HFFc6 (cell line): ENCODE measurements at regions not wholly inside any gene's neighbourhood (a gene's known extent, or its start where the extent isn't known, plus 50 kb on each side); places are given as distances from the start of the nearest gene placed in this dataset.

ENCODE experiments used
- DNase-seq: peaks from one replicate; pipeline ENCODE4 v3.0.0-alpha.2; 2018
- H3K27ac Mint-ChIP-seq: 2 replicates; pipeline ENCODE4 v1.8.0; 2020; ENCODE audit warnings: mild to moderate bottlenecking, mixed read lengths
- H3K27me3 Mint-ChIP-seq: 2 replicates; pipeline ENCODE4 v1.8.0; 2021; ENCODE audit warnings: mild to moderate bottlenecking, moderate library complexity, mixed read lengths; ENCODE audit not compliant: insufficient read depth
- H3K36me3 Mint-ChIP-seq: 2 replicates; pipeline ENCODE4 v1.8.0; 2021; ENCODE audit warnings: low read depth, mixed read lengths
- H3K4me1 Mint-ChIP-seq: 2 replicates; pipeline ENCODE4 v1.8.0; 2020; ENCODE audit warnings: low read depth, mixed read lengths
- H3K4me3 Mint-ChIP-seq: 2 replicates; pipeline ENCODE4 v1.8.0; 2020; ENCODE audit warnings: mild to moderate bottlenecking, moderate library complexity, mixed read lengths
- H3K9me3 Mint-ChIP-seq: 2 replicates; pipeline ENCODE4 v1.8.0; 2020; ENCODE audit warnings: mild to moderate bottlenecking, mixed read lengths
- CTCF ChIP-seq: fragments of 200-600 bp; sonication (generic); IDR thresholded peaks from 2 replicates; pipeline ENCODE4 v1.5.0; 2021; ENCODE audit warnings: antibody characterized with exemption, mild to moderate bottlenecking

DNA sequence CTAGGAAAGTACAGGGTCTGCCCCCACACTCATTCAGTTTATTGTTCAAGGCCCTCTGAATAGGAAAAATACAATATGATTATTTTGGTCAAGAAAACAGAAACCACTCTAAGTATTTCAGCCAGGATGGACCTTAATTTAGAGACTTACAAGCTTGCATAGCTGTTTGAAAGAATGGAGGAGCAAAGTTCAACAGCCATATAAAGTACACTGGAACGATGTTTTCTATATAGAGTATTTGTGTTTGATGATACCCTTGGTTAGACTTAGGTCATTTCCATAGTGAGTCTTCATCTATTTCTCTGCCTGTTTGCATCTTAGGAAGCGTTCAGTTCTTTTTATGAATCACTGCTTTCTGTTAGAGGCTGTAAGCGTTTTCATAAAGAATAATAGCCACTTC, 366.2 kb downstream of the NUP35 start:
- no peak for TF ChIP-seq CTCF
- Mint-ChIP-seq H3K27ac (no peak overlapping the region), H3K27me3 (no peaks in the 10 kb centered on the region; the same call in 1 of the 2 replicates), H3K4me1 (no peaks in the 10 kb centered on the region), H3K4me3 (no peak overlapping the region), H3K36me3 (no peaks in the 10 kb centered on the region), H3K9me3 (peaks cover 28% of the 10 kb centered on the region)
- no peak for DNase-seq

DNA sequence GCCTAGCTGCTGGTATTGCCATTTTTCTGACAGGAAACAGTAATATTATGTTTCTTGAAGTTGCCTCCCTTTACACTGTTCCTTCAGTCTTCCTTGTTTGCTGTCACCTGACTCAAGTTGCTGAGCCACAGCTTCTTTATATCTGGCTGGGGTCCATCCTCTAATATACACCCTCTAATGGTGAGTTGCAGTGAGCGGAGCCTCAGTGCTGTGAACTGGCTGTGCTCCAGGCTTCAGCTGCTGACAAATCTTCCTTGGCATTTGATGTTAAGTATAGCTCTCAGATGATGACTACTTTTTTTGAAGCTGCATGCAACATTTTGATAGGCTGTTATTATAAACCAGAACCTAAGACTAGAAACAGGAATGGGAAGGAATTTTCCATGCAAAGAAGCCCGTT, 366.7 kb downstream of the NUP35 start:
- Mint-ChIP-seq H3K27me3 (no peaks in the 10 kb centered on the region; the same call in 1 of the 2 replicates), H3K27ac (no peak overlapping the region), H3K9me3 (peaks cover 30% of the 10 kb centered on the region), H3K4me3 (no peak overlapping the region), H3K36me3 (no peaks in the 10 kb centered on the region), H3K4me1 (no peaks in the 10 kb centered on the region)
- no peak for DNase-seq
- TF ChIP-seq CTCF = no peak

GRCh38 chr2:183493040-183493439, 368.8 kb downstream of the NUP35 start:
- Mint-ChIP-seq H3K36me3 (no peaks in the 10 kb centered on the region), H3K4me3 (no peak overlapping the region), H3K27ac (no peak overlapping the region), H3K4me1 (no peaks in the 10 kb centered on the region), H3K27me3 (no peaks in the 10 kb centered on the region; the same call in 1 of the 2 replicates), H3K9me3 (peaks cover 34% of the 10 kb centered on the region)
- no peak for DNase-seq
- no peak for TF ChIP-seq CTCF

GRCh38 chr2:183495079-183495478, 370.8 kb downstream of the NUP35 start:
- Mint-ChIP-seq H3K27me3 (no peaks in the 10 kb centered on the region; the same call in 1 of the 2 replicates), H3K4me1 (no peaks in the 10 kb centered on the region), H3K9me3 (peaks cover 38% of the 10 kb centered on the region), H3K27ac (no peak overlapping the region), H3K36me3 (no peaks in the 10 kb centered on the region), H3K4me3 (no peak overlapping the region)
- no peak for TF ChIP-seq CTCF
- DNase-seq = no peak

GRCh38 chr2:183495589-183496267, 371.5 kb downstream of the NUP35 start:
- Mint-ChIP-seq H3K9me3 (peaks cover 42% of the 10 kb centered on the region), H3K27me3 (no peaks in the 10 kb centered on the region; the same call in 1 of the 2 replicates), H3K4me3 (no peak overlapping the region), H3K4me1 (no peaks in the 10 kb centered on the region), H3K27ac (no peak overlapping the region), H3K36me3 (no peaks in the 10 kb centered on the region)
- no peak for DNase-seq
- no peak for TF ChIP-seq CTCF

- no peak for DNase-seq
- no peaks in the 10 kb centered on the region for H3K36me3 Mint-ChIP-seq
- no peaks in the 10 kb centered on the region for H3K27me3 Mint-ChIP-seq
- H3K4me1 Mint-ChIP-seq = no peaks in the 10 kb centered on the region
- no peak overlapping the region for H3K27ac Mint-ChIP-seq
- no peak overlapping the region for H3K4me3 Mint-ChIP-seq
- TF ChIP-seq CTCF = no peak
- peaks cover 34% of the 10 kb centered on the region for H3K9me3 Mint-ChIP-seq
These were observed 373.6 kb downstream of the NUP35 start for GRCh38 chr2:183497861-183498260.
